Kidney epithelial cell (primary cell): ENCODE measurements at regions not wholly inside any gene's neighbourhood (a gene's known extent, or its start where the extent isn't known, plus 50 kb on each side); places are given as distances from the start of the nearest gene placed in this dataset.

Experiments
- DNase-seq: peaks from one replicate; pipeline ENCODE4 v3.0.0-alpha.2; 2010; ENCODE audit warnings: low read depth
- H3K27me3 ChIP-seq: 2 replicates; pipeline ENCODE4 v1.6.0; 2011; ENCODE audit warnings: low read length; ENCODE audit not compliant: control insufficient read depth, insufficient read depth
- H3K36me3 ChIP-seq: 2 replicates; pipeline ENCODE4 v1.5.1; 2011; ENCODE audit warnings: low read length; ENCODE audit not compliant: control insufficient read depth, insufficient read depth
- H3K4me3 ChIP-seq: 2 replicates; pipeline ENCODE4 v1.5.1; 2011; ENCODE audit warnings: low read depth, mild to moderate bottlenecking, control low read depth, low read length
- TF ChIP-seq, protein P1 (sequence below): IDR thresholded peaks from 2 replicates; pipeline ENCODE4 v1.5.1; 2011; ENCODE audit warnings: mild to moderate bottlenecking, moderate library complexity, low read length, control low read depth, inconsistent platforms; ENCODE audit not compliant: insufficient read depth, poor library complexity, severe bottlenecking

- no peak overlapping the region for H3K4me3 ChIP-seq
- DNase-seq, result no peak
- H3K27me3 ChIP-seq, result no peaks in the 10 kb centered on the region
- TF ChIP-seq, protein P1, sequence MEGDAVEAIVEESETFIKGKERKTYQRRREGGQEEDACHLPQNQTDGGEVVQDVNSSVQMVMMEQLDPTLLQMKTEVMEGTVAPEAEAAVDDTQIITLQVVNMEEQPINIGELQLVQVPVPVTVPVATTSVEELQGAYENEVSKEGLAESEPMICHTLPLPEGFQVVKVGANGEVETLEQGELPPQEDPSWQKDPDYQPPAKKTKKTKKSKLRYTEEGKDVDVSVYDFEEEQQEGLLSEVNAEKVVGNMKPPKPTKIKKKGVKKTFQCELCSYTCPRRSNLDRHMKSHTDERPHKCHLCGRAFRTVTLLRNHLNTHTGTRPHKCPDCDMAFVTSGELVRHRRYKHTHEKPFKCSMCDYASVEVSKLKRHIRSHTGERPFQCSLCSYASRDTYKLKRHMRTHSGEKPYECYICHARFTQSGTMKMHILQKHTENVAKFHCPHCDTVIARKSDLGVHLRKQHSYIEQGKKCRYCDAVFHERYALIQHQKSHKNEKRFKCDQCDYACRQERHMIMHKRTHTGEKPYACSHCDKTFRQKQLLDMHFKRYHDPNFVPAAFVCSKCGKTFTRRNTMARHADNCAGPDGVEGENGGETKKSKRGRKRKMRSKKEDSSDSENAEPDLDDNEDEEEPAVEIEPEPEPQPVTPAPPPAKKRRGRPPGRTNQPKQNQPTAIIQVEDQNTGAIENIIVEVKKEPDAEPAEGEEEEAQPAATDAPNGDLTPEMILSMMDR, result no peak
- no peaks in the 10 kb centered on the region for H3K36me3 ChIP-seq
These were observed 64.8 kb upstream of the LPP start for GRCh38 chr3:188088948-188089685.

GRCh38 chr3:188090620-188091309 lies 63.2 kb upstream of the LPP start:
- no peaks in the 10 kb centered on the region for H3K27me3 ChIP-seq
- TF ChIP-seq, protein P1, result no peak
- DNase-seq, result no peak
- no peak overlapping the region for H3K4me3 ChIP-seq
- no peaks in the 10 kb centered on the region for H3K36me3 ChIP-seq

DNA sequence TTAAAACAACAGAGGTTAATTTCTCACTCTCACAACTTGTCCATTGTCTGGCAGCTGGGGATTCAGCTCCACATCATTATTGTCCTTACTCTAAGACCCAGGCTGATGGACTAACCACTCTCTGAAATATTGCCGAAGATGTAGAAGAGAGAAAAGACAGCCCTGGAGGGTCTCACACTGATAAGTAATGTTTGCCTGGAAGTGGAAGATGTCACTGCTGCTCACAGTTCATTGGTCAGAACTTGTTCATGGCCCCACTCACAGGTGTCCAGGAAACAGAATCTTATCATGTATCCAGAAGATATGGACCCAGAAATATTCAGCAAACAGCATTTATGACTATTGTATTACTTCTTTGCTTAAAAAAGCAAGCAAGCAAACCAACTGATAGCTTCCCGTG lies 62.2 kb upstream of the LPP start:
- TF ChIP-seq, protein P1, result no peak
- no peaks in the 10 kb centered on the region for H3K27me3 ChIP-seq
- H3K36me3 ChIP-seq, result no peaks in the 10 kb centered on the region
- H3K4me3 ChIP-seq, result no peak overlapping the region
- DNase-seq, result no peak

- no peak overlapping the region for H3K4me3 ChIP-seq
- DNase-seq, result no peak
- TF ChIP-seq, protein P1, result no peak
- no peaks in the 10 kb centered on the region for H3K36me3 ChIP-seq
- no peaks in the 10 kb centered on the region for H3K27me3 ChIP-seq
These were observed 61.3 kb upstream of the LPP start for GRCh38 chr3:188092648-188093047.

DNA sequence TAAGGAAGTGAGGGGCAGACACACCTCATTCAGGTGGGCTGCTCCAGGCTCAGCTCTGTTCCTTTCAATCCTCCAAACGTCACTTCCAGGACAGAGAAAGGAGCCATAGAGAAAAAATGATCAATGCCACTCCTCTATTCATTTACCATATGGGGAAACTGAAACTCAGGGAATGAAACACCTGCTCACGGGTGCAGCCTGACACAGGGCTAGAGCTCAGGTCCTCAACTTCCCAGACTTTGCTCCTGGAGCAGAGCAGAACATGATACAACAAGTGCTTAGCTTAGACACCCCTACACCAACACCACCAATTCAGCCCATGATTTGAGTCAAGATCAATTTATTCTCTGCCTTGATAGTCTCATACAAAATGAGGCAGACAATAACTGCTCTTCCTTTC lies 58.5 kb upstream of the LPP start:
- Histone ChIP-seq H3K27me3 (no peaks in the 10 kb centered on the region), H3K36me3 (no peaks in the 10 kb centered on the region), H3K4me3 (no peak overlapping the region)
- no peak for DNase-seq
- TF ChIP-seq, protein P1, result no peak

GRCh38 chr3:188097791-188098190 lies 56.2 kb upstream of the LPP start:
- TF ChIP-seq, protein P1, result no peak

More at GRCh38 chr3:188097791-188098190, 56.2 kb upstream of the LPP start:
- Histone ChIP-seq H3K36me3 (no peaks in the 10 kb centered on the region), H3K27me3 (no peaks in the 10 kb centered on the region), H3K4me3 (no peak overlapping the region)
- DNase-seq, result no peak
